HL-60 (cell line): ENCODE measurements at regions not wholly inside any gene's neighbourhood (a gene's known extent, or its start where the extent isn't known, plus 50 kb on each side); places are given as distances from the start of the nearest gene placed in this dataset.
"Not testable (repeated sequence)": the region's sequence is repeated elsewhere in the genome, so short reads cannot be mapped to it uniquely, and the experiment has no call there.

Source experiments
- DNase-seq, 2 experiments: peaks; one replicate each; pipeline ENCODE4 v3.0.0-alpha.2; 2010 to 2020; ENCODE audit warnings: low read depth in 1 of 2, low spot score in 1 of 2
- H3K27ac ChIP-seq: fragments of 250-450 bp; sonication (Bioruptor Pico); replicated peaks from 2 replicates; pipeline ENCODE4 v1.5.1; 2020; ENCODE audit warnings: mild to moderate bottlenecking, moderate library complexity
- H3K27me3 ChIP-seq: fragments of 250-450 bp; sonication (Bioruptor Pico); 2 replicates; pipeline ENCODE4 v1.5.1; 2021; ENCODE audit warnings: mild to moderate bottlenecking, moderate library complexity; ENCODE audit not compliant: insufficient read depth, poor library complexity, severe bottlenecking
- H3K4me3 ChIP-seq: replicated peaks from 2 replicates; pipeline ENCODE4 v1.5.1; 2011; ENCODE audit warnings: mild to moderate bottlenecking, control low read depth, low read length; ENCODE audit not compliant: insufficient read depth
- CTCF ChIP-seq: IDR thresholded peaks from one replicate; pipeline ENCODE4 v1.5.1; 2011; ENCODE audit warnings: low read length, control low read depth, inconsistent platforms; ENCODE audit not compliant: insufficient read depth
- GABPA ChIP-seq: IDR thresholded peaks from 2 replicates; pipeline ENCODE4 v1.6.1; 2012; ENCODE audit warnings: low read depth
- POLR2AphosphoS5 ChIP-seq: IDR thresholded peaks from 2 replicates; pipeline ENCODE4 v1.6.1; 2012; ENCODE audit warnings: low read depth
- REST ChIP-seq: IDR thresholded peaks from 2 replicates; pipeline ENCODE4 v1.6.1; 2012; ENCODE audit warnings: low read depth; ENCODE audit not compliant: insufficient replicate concordance
- SPI1 ChIP-seq: IDR thresholded peaks from 2 replicates; pipeline ENCODE4 v1.6.1; 2012; ENCODE audit warnings: low read depth, mild to moderate bottlenecking, borderline replicate concordance

GRCh38 chr10:84743483-84743882 lies 415.1 kb downstream of the CCSER2 start:
- no peak for TF ChIP-seq REST
- TF ChIP-seq POLR2AphosphoS5, result no peak
- no peak for TF ChIP-seq SPI1
- TF ChIP-seq CTCF, result no peak
- no peak for TF ChIP-seq GABPA
- Histone ChIP-seq H3K27ac (no peak overlapping the region), H3K27me3 (no peaks in the 10 kb centered on the region), H3K4me3 (no peak overlapping the region)
- no peak for DNase-seq

GRCh38 chr10:84755311-84755710 lies 426.9 kb downstream of the CCSER2 start:
- no peak overlapping the region for H3K4me3 ChIP-seq
- H3K27me3 ChIP-seq, result no peaks in the 10 kb centered on the region
- H3K27ac ChIP-seq, result no peak overlapping the region
- no peak for TF ChIP-seq SPI1
- TF ChIP-seq POLR2AphosphoS5, result no peak
- no peak for TF ChIP-seq CTCF
- no peak for TF ChIP-seq GABPA
- no peak for TF ChIP-seq REST
- DNase-seq, result no peak

GRCh38 chr10:84756653-84757052 lies 428.3 kb downstream of the CCSER2 start:
- not testable (repeated sequence) for H3K27ac ChIP-seq

GRCh38 chr10:84761994-84762614 lies 433.7 kb downstream of the CCSER2 start:
- not testable (repeated sequence) for H3K4me3 ChIP-seq, DNase-seq

More at GRCh38 chr10:84756653-84757052, 428.3 kb downstream of the CCSER2 start:
- not testable (repeated sequence) for DNase-seq, H3K27me3 ChIP-seq, H3K4me3 ChIP-seq

GRCh38 chr10:84762754-84763394 lies 434.5 kb downstream of the CCSER2 start:
- Histone ChIP-seq H3K27ac (no peak overlapping the region), H3K4me3 (no peak overlapping the region), H3K27me3 (no peaks in the 10 kb centered on the region)
- no peak for TF ChIP-seq GABPA
- TF ChIP-seq POLR2AphosphoS5, result no peak
- TF ChIP-seq SPI1, result no peak
- TF ChIP-seq REST, result no peak
- TF ChIP-seq CTCF, result no peak
- no peak for DNase-seq

More at GRCh38 chr10:84761994-84762614, 433.7 kb downstream of the CCSER2 start:
- H3K27me3 ChIP-seq, H3K27ac ChIP-seq: not testable (repeated sequence)
